Thyroid gland (tissue), 4 donors: ENCODE measurements at regions not wholly inside any gene's neighbourhood (a gene's known extent, or its start where the extent isn't known, plus 50 kb on each side); places are given as distances from the start of the nearest gene placed in this dataset.

Experiments used
- DNase-seq, 2 donors: peaks; one replicate each; pipeline ENCODE4 v3.0.0-alpha.2; 2019
- H3K27ac ChIP-seq, 3 donors: fragments of 200-600 bp; sonication (generic); 1 replicate in 2 of 3; 2 replicates in 1 of 3; pipeline ENCODE4 v1.5.1; 2016 to 2019; ENCODE audit warnings: mild to moderate bottlenecking in 1 of 3, moderate library complexity in 1 of 3
- H3K27me3 ChIP-seq: fragments of 200-600 bp; sonication (generic); one replicate; pipeline ENCODE4 v1.5.1; 2019
- H3K36me3 ChIP-seq, 2 donors: fragments of 200-600 bp; sonication (generic); one replicate each; pipeline ENCODE4 v1.5.1; 2016 to 2019
- H3K4me1 ChIP-seq, 2 donors: fragments of 200-600 bp; sonication (generic); one replicate each; pipeline ENCODE4 v1.5.1; 2017 to 2019
- H3K4me3 ChIP-seq, 3 donors: fragments of 200-600 bp; sonication (generic); replicated peaks in 1 of 3; 1 replicate in 2 of 3; 2 replicates in 1 of 3; pipeline ENCODE4 v1.5.1; 2016; ENCODE audit warnings: mild to moderate bottlenecking in 1 of 3
- H3K9me3 ChIP-seq: fragments of 200-600 bp; sonication (generic); one replicate; pipeline ENCODE4 v1.5.1; 2017
- CTCF ChIP-seq, 6 experiments: fragments of 200-600 bp in 3 of 6; fragments of 450-650 bp in 3 of 6; sonication (generic) in 3 of 6; IDR thresholded peaks; one replicate each; pipeline ENCODE4 v1.5.1; 2016 to 2019; ENCODE audit warnings: antibody characterized with exemption in 6 of 6, mild to moderate bottlenecking in 2 of 6, inconsistent platforms in 1 of 6, moderate library complexity in 1 of 6
- POLR2A ChIP-seq, 2 donors: fragments of 450-650 bp; IDR thresholded peaks; one replicate each; pipeline ENCODE4 v1.6.1; 2017; ENCODE audit warnings: antibody characterized with exemption in 2 of 2, mild to moderate bottlenecking in 2 of 2, moderate library complexity in 1 of 2
- WGBS, 2 donors: methylation state at CpG; one replicate each; pipeline ENCODE4 v1.1.5; 2017; 5-methylcytosine and 5-hydroxymethylcytosine counted together
- intact Hi-C: fragments of 100-400 bp; cut with DNase I; formaldehyde crosslinking; loops from one replicate; pipeline ENCODE4 v1.15.1; 2023

DNA sequence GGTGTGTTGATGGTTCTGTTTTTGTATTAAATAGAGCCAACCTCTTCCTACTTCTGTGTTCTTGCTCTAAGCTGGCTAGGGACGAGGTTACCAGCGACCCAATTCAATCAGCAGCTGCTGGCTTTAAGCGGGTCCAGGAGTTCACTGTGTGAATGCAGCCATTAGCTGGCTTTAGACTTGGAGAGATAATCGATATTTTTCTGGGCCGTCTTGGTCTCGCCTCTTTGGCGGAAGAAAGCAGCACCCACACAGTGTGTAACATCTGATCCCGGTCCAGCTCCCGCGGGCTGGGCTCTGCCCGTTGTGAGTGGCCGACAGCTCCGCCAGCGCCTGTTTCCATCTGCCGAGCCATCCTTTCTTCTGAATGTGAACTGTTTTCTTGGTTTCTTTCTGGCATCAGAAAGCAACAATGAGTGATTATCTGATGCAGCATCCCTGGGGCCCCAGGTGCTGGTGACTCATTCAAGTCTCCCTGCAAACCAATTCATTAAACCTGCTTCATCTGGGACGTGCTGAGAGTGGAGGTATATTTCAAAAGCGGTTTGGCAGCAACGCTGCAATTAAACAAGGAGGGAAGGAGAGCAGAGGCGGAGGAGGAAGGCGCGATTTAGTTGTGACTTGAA, 90.8 kb upstream of the IRX4 start:
- intact Hi-C loops = no loop called here
- no peak for DNase-seq

DNA sequence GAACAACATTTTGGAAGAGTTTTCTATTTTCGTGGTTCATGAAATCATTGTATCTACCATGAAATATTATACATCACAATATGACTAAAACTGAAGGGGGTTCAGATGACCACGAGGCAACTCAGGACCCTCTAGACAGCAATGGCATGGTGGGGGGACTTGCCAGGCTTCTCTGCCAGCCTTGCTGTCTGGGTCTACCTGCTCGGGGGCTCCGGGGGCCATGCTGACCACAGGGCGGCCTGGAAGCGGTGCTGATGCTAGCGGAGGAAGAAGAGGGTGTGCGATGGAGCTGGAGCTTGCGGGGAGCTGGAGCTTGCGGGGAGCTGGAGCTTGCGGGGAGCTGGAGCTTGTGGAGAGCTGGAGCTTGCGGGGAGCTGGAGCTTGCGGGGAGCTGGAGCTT, 89.2 kb upstream of the IRX4 start:
- Histone ChIP-seq H3K27ac (no peak overlapping the region), H3K36me3 (no peaks in the 10 kb centered on the region), H3K4me1 (no peaks in the 10 kb centered on the region), H3K9me3 (no peaks in the 10 kb centered on the region), H3K4me3 (no peak overlapping the region), H3K27me3 (no peaks in the 10 kb centered on the region)
- intact Hi-C loops = no loop called here
- WGBS, 2 donors = 91 to 92% methylated on average over 13 of the region's 13 CpGs
- TF ChIP-seq POLR2A (IDR thresholded peaks at IDR 0.05) = no peak
- no peak for TF ChIP-seq CTCF (IDR thresholded peaks at IDR 0.05)
- no peak for DNase-seq

More for the DNA sequence above, 90.8 kb upstream of the IRX4 start:
- Histone ChIP-seq H3K4me1 (no peaks in the 10 kb centered on the region), H3K27ac (no peak overlapping the region), H3K36me3 (no peaks in the 10 kb centered on the region), H3K4me3 (no peak overlapping the region), H3K9me3 (no peaks in the 10 kb centered on the region), H3K27me3 (no peaks in the 10 kb centered on the region)
- 79 to 87% methylated on average over 21 of the region's 21 CpGs for WGBS, 2 donors
- TF ChIP-seq POLR2A (IDR thresholded peaks at IDR 0.05) (no peak), CTCF (IDR thresholded peaks at IDR 0.05) (no peak)

DNA sequence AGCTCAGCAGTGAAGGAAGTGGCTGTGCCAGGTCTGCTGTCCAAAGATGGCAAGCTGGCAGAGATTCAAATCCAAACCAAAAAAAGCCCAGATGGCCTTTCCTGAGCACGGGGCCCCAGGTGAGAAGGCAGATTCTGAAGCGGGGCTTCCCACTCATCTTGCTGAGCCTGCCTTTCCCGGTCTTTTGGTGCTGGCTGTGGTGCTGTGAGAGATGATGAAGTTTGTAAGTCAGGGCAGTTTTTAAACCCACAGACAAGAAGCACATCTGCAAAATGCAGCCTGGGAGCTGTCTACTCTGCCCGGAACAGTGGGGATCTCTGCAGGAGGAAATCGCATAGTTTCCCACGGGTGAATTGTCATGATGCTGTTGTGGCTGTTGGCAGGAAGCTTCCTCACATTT, 85.0 kb upstream of the IRX4 start:
- no peak for TF ChIP-seq CTCF (IDR thresholded peaks at IDR 0.05)
- TF ChIP-seq POLR2A (IDR thresholded peaks at IDR 0.05) = no peak
- no peaks in the 10 kb centered on the region for H3K4me1 ChIP-seq
- 43 to 52% methylated on average over 6 of the region's 6 CpGs for WGBS, 2 donors
- no peak overlapping the region for H3K27ac ChIP-seq
- H3K4me3 ChIP-seq = no peak overlapping the region
- no peak for DNase-seq
- intact Hi-C loops = no loop called here
- H3K36me3 ChIP-seq = no peaks in the 10 kb centered on the region
- no peaks in the 10 kb centered on the region for H3K27me3 ChIP-seq
- H3K9me3 ChIP-seq = no peaks in the 10 kb centered on the region

DNA sequence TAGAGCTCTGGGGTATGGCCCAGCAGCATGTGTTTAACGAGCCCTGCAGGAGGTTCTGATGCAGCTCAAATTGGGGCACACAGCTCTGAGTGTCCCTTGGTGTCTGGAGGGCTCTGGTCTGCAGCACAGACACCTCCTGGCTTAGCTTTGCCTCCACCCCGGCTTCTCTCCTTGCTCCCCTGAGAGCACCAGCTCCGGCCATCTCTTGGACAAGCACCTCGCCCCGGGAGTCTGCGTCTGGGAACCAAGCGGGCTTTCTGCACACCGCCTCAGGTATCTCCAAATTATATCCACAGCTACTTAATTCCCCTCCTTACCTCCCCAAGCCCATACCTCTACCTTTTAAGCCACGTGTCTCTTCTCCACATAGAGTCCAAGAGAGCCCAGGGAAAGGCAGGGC, 83.7 kb upstream of the IRX4 start:
- Histone ChIP-seq H3K27me3 (no peaks in the 10 kb centered on the region), H3K36me3 (no peaks in the 10 kb centered on the region), H3K27ac (no peak overlapping the region), H3K4me1 (no peaks in the 10 kb centered on the region), H3K9me3 (no peaks in the 10 kb centered on the region), H3K4me3 (no peak overlapping the region)
- no peak for TF ChIP-seq CTCF (IDR thresholded peaks at IDR 0.05)
- no peak for TF ChIP-seq POLR2A (IDR thresholded peaks at IDR 0.05)
- DNase-seq = no peak
- WGBS, 2 donors = 74 to 81% methylated on average over 9 of the region's 9 CpGs
- intact Hi-C loops = no loop called here

DNA sequence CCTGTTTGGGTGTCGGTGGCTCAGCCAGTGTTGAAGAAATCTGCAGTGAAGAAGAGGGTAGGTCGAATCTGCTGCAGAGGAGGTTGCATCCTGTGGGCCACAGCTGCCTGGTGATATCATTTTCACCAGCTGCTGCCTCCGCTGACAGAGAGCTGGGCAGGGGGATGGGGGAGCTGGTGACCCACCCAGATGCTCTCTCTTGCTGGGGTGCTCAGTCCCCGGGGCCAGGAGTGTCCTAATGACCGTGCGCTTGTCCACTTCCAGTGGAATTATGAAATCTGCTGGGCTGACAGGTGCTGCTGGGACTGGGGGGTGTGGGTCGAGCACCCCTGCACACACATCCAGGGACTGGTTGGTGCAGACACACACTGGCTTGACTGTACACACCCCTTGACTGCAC, 83.2 kb upstream of the IRX4 start:
- DNase-seq = no peak
- TF ChIP-seq CTCF (IDR thresholded peaks at IDR 0.05) (no peak), POLR2A (IDR thresholded peaks at IDR 0.05) (no peak)
- Histone ChIP-seq H3K9me3 (no peaks in the 10 kb centered on the region), H3K4me3 (no peak overlapping the region), H3K27ac (no peak overlapping the region), H3K27me3 (no peaks in the 10 kb centered on the region), H3K36me3 (no peaks in the 10 kb centered on the region), H3K4me1 (no peaks in the 10 kb centered on the region)
- WGBS, 2 donors = 84 to 89% methylated on average over 4 to 7 of the region's 7 CpGs
- intact Hi-C loops = no loop called here
